ENCODE measurements at regions not wholly inside any gene's neighbourhood (a gene's known extent, or its start where the extent isn't known, plus 50 kb on each side); places are given as distances from the start of the nearest gene placed in this dataset.

DNA sequence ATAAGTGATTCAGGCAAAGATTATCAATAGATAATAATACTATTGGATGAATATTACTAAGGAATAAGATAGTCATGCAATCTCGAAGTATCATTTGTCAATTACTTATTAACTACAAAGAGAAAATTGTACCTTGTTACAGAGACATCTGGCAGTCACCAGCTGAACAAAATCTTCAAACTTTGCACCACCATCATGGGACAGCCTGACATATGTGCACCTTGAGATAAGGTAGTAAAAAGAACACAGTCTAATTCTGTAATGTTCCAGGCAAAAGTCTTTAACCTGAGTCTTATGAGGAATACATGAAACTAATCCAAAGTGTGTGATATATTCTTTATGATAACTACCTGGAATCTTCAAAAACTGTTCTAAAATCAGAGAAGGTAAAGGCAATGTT is 423.0 kb upstream of the ZNF608 start:
- TF ChIP-seq, protein P1, sequence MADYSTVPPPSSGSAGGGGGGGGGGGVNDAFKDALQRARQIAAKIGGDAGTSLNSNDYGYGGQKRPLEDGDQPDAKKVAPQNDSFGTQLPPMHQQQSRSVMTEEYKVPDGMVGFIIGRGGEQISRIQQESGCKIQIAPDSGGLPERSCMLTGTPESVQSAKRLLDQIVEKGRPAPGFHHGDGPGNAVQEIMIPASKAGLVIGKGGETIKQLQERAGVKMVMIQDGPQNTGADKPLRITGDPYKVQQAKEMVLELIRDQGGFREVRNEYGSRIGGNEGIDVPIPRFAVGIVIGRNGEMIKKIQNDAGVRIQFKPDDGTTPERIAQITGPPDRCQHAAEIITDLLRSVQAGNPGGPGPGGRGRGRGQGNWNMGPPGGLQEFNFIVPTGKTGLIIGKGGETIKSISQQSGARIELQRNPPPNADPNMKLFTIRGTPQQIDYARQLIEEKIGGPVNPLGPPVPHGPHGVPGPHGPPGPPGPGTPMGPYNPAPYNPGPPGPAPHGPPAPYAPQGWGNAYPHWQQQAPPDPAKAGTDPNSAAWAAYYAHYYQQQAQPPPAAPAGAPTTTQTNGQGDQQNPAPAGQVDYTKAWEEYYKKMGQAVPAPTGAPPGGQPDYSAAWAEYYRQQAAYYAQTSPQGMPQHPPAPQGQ (CRISPR knock-in tag; IDR thresholded peaks at IDR 0.05; ENCODE audit: borderline replicate concordance), result no peak
- TF ChIP-seq, protein P2, sequence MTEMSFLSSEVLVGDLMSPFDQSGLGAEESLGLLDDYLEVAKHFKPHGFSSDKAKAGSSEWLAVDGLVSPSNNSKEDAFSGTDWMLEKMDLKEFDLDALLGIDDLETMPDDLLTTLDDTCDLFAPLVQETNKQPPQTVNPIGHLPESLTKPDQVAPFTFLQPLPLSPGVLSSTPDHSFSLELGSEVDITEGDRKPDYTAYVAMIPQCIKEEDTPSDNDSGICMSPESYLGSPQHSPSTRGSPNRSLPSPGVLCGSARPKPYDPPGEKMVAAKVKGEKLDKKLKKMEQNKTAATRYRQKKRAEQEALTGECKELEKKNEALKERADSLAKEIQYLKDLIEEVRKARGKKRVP (CRISPR knock-in tag; IDR thresholded peaks at IDR 0.05), result no peak
- TF ChIP-seq, protein P3, sequence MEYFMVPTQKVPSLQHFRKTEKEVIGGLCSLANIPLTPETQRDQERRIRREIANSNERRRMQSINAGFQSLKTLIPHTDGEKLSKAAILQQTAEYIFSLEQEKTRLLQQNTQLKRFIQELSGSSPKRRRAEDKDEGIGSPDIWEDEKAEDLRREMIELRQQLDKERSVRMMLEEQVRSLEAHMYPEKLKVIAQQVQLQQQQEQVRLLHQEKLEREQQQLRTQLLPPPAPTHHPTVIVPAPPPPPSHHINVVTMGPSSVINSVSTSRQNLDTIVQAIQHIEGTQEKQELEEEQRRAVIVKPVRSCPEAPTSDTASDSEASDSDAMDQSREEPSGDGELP (IDR thresholded peaks at IDR 0.05; ENCODE audit: borderline replicate concordance, low read depth), result no peak

All from HepG2 (cell line).